Fibroblast of villous mesenchyme (primary cell): ENCODE measurements at regions not wholly inside any gene's neighbourhood (a gene's known extent, or its start where the extent isn't known, plus 50 kb on each side); places are given as distances from the start of the nearest gene placed in this dataset.
A peak's percentile ranks its signal among the peaks of the same experiment; 100 is the strongest.

Experiments
- DNase-seq: peaks from one replicate; pipeline ENCODE4 v3.0.0-alpha.2; 2010; ENCODE audit warnings: low read depth
- H3K4me3 ChIP-seq: 2 replicates; pipeline ENCODE4 v1.5.1; 2011; ENCODE audit warnings: low read depth, mild to moderate bottlenecking, low read length
- CTCF ChIP-seq: IDR thresholded peaks from 2 replicates; pipeline ENCODE4 v1.5.1; 2012; ENCODE audit warnings: low read depth, mild to moderate bottlenecking, low read length; ENCODE audit not compliant: insufficient read depth

DNA sequence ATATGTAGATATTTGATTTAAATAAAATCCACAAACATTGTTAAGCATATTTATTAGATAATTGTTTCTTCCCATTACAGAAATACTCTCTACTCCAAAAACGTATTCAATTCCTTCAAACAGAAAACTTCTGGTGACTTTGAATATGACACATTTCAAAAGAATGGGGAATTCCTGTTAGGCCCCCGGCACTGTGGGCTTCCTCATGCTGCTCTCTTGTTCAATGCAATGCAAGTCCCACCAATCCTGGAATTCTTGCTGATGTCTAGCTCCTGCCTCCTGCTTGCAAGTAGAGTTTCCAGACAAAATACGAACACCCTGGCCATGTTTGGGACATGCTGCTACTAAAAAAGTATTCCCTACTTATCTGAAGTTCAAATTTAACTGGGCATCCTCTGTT lies 544.1 kb downstream of the QKI start:
- no peak for DNase-seq
- no peak overlapping the region for H3K4me3 ChIP-seq
- TF ChIP-seq CTCF = no peak

DNA sequence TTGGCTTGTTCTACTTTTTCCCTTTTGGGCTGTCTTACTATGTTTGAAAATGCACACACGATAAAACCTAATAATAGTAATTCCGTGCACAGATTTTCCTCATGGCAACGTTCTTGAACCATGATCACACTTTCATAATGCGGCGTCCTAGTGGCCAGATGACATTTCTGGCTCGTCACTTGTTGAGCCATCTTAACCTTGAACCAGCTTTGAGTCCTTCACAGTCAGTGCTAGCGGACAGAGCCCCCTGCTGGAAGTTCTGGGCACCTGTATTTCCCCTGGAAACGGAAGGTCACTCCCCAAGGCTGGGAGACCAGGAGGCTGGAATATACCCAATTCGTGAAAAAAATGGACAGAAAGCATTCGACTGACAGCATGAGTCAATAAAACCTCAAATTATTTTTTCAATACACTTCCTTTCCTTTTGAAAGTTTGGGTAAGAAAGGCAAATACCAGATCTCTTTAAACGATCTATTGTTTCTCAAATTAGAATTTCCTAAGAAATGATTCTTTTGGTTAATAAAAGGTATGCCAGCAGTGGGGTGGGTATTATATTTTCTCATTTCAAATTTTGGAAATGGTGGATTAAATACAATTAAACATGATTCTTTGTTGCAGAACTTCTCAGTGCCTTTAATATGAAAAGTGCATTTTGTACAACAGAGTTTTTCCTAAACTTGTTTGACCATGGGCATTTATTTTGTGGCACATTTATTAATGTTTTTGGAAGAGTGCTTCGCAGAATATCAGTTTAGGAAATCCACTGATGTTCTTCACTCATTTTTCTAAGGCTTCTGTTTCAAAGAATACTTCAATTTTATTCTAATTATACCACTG lies 542.3 kb downstream of the QKI start:
- peak; percentile 69 for DNase-seq
- peak; percentile 94 for TF ChIP-seq CTCF
- H3K4me3 ChIP-seq = no peak overlapping the region

- no peak for DNase-seq
- no peak for TF ChIP-seq CTCF
- no peak overlapping the region for H3K4me3 ChIP-seq
Observed at GRCh38 chr6:163955756-163956155, 541.2 kb downstream of the QKI start.

DNA sequence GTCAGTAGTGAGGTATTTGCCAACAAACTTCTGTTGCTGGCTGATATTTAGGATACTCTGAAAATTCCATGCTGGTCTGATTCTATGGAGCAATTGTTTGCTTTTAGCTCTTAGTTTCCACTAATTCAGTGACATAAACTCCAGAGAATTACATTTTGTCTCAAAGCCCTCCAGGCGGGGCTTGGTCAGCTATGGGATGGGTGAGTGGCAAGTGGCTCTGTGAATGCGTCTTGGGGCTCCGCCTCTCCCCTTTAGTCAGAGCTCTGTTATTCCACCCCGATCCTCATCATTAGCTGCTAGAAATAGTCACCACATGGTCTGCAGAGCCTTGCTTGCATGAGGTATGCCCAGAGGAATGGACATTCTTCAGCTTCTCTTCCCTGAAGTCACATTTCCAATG lies 540.6 kb downstream of the QKI start:
- TF ChIP-seq CTCF = no peak
- DNase-seq = no peak
- no peak overlapping the region for H3K4me3 ChIP-seq

DNA sequence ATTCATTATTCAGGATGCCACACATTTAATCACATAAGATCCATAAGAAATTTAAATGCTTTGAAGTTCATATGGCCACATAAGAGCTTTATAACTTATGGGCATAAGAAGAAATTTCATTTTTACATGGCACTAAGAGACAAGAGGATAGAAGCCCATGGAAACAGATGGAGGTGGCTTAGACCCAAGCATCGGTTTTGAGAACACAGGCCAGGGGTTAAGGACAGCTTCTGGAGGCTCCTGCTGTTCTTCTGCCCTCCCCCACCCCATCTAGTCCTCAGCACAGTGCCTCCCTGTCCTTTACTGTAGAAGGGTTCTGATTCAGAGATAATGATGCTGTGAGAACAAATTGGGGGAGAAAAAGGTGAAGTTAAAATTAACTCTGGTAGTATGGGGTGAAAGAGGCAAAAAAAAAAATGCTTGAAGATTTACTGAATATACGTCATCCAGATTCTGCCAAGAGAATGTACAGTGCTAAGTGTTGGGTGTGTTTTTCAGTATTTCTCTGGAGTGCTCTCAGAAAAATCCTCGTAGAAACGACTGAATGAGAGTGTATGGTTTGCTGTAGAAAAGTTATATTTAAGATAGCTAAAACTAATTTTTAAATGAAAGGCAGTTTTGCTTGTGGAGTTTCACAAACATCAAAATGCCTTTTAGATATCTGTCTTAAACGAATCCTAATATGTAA lies 539.7 kb downstream of the QKI start:
- no peak for TF ChIP-seq CTCF
- DNase-seq = no peak
- no peak overlapping the region for H3K4me3 ChIP-seq

GRCh38 chr6:163952005-163952404 lies 537.5 kb downstream of the QKI start:
- TF ChIP-seq CTCF = no peak
- no peak overlapping the region for H3K4me3 ChIP-seq
- DNase-seq = no peak

- H3K4me3 ChIP-seq = no peak overlapping the region
- TF ChIP-seq CTCF = no peak
- no peak for DNase-seq
Observed at GRCh38 chr6:163951326-163951725, 536.8 kb downstream of the QKI start.
